NCI-H345 treated with DMSO at 0.1 percent for 48 hours (cell line): ENCODE measurements at regions not wholly inside any gene's neighbourhood (a gene's known extent, or its start where the extent isn't known, plus 50 kb on each side); places are given as distances from the start of the nearest gene placed in this dataset.

Source experiments
- DNase-seq: peaks from one replicate; lab custom pipeline; 2025; ENCODE audit not compliant: unreplicated experiment; lab: John Stamatoyannopoulos, UW

DNA sequence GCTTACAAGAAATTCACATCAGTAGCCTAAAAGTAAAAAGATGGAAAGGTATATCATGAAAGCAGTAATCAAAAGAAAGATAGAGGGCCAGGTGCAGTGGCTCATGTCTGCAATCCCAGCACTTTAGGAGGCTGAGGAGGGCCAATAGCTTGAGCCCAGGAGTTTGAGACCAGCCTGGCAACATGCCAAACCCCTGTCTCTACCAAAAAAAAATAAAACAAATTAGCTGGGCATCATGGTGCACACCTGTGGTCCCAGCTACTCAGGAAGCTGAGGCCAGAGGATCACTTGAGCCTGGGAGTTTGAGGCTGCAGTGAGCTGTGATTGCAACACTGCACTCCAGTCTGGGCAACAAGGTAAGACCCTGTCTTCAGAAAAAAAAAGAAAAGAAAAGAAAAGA lies 55.5 kb downstream of the GSPT2 start:
- no peak for DNase-seq

DNA sequence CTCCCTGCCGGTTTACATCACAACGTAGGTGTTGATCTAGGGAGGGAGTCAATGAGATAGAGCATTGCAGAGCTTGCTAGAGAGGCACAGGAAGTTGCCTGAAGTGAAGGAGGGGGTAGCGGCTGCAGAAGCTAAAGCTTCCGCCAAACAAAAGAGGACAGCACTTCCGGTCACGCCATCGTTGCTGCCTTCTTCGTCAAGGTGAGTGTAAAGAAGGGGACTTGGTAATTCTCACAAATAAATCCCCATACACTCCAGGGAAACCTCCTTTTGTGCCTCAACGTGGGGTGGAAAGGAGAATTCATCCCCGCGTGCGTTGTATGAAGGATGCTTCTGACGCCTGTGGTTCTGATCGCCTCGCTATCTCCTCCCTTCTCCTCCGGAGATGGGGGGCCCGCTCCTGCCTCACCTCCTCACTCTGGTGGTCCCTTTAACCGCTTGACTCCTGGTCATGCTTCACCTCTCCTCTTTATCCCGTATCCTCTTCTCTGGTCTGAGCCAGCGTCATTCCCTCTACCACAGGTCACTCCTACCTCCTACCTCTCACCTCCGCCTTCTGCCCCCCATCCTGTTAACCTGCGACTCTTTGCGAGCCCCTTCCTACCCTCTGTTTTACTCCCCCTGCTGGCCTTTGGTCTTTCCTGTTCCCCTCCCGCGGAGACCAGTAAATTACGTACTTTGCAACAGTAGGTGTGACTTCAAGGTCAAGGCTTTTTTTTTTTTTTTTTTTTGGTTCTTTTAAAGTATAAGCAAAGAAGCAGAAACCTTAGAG lies 59.9 kb downstream of the GSPT2 start:
- peak; percentile 62 for DNase-seq

DNA sequence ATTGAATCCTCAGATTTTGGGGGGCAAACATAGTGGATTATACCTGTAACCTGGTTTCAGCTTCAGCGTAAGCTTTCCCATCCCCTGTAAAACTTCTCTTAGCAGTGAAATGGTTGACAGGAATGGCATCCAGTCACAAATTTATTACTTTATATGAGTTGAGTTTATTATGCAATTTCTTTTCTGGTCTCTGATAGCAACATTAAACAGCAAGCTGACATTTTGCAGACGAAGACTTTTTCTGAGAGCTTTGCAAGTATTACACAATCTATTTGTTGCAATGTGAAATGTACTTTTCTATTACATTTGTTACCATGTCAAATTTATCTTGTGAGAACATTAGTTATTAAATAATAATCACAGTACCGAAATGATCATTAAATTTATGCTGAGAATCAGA lies 60.6 kb downstream of the GSPT2 start:
- DNase-seq: no peak

DNA sequence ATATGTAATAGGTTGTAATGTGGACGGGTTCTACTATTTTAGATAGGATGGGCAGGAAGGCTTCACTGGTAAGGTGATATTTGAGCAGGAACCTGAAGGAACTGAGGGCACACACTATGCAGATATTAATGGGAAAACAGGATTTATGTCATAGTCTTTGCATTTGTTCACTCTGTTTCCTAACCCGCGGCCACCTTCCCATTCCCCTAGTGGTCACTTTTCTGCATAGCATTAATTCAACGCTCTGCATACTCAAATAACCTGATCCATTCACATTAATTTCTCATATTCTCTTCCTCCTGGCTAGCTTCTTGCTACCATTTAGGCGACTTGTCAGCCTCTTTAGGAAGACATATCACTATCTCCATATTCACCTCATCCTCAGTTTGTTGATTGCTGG lies 61.5 kb downstream of the GSPT2 start:
- no peak for DNase-seq

DNA sequence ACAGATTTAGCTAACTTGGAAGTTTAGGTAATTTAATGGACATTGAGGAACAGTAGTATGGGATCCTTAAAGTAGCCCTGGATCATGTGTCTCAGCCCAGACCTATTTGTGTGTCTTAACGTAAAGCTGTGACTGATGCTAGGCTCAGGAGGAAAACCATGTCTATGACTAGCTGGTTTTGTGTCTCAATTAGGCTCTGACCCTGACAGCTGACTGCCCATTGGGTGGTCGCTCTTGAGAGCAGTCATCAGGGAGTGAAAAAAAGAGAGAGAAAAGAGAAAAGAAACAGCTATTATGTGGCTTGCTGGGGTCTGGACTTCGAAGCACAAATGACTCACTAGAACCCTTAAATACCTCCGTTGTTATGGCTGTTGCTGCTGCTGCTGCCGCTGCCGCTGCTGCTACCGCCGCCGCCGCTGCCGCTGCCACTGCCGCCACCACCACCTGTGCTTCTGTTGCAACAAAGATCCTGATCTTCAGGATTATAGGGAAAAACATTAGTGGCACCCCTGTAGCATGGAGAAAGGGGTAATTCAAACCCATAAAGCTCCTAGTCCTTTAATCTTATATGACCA lies 70.7 kb downstream of the GSPT2 start:
- DNase-seq: no peak

DNA sequence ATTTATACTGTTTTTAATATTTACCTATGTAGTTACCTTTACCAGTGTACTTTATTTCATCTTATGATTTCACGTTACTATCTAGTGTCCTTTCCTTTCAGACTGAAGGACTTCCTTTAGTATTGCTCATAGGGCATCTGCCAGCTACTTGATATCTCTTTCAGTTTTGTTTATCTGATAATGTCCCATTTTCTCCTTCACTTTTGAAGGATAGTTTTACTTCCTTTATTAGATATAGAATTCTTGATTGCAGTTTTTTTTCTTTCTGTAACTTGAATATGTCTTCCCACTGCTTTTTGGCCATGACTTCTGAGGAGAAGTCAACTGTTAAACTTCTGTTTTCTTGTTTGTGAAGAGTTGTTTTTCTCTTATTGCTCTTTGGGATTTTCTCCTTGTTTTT lies 69.4 kb upstream of the MAGED1 start:
- DNase-seq: no peak

DNA sequence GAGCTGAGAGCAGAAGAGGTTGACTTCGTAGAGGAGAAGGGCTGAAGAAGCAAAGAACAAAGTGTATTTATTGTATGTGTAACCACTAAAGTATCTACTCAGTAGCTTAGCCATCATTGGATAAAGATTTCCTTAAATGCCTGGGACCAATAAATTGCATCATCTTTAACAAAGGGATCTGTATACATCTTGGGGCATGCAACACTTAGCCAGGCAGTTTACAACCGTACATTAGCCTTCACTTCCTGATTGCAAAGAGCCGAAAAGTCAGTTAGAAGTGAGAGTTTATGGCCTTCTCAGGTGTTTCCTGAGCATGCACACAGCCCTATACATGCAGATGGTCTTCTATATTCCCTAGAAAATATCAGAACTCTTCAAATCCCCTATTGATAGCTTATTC lies 68.0 kb upstream of the MAGED1 start:
- no peak for DNase-seq

DNA sequence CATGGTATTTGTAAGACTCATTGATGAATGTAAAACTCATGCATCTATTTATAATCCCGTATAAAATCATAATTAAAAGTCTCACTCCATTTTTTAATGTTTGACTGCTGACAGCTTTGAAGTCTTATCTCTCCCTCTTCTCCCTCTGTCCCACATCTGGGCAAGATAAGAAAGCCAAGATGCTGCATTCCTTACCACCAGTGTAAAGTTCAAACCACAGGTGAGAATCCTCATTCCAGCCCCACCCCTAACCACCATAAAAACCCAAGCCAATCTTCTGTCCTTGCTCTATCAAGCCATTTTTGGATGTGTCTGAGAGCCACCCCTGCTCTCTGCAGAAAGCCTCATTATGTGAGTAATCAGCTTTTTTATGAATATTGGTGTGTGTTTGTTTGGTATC lies 59.3 kb upstream of the MAGED1 start:
- no peak for DNase-seq

DNA sequence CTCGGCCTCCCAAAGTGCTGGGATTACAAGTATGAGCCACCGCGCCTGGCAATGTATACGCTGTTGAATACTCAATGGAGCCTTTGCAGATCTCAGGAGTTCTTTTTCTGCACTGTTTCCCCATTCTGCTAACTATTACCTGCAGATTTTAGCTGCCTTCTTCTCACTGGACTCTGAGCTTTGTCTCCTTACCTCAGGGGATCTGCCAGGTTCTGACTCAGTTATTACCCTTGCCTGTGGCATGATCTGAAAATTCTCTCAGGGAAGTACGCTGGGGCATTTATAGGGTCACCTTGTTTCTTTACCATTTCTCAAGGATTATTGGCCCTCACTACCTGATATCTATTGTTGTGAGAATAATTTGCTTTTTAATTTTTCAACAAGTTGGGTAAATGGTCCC lies 56.6 kb upstream of the MAGED1 start:
- DNase-seq: no peak

DNA sequence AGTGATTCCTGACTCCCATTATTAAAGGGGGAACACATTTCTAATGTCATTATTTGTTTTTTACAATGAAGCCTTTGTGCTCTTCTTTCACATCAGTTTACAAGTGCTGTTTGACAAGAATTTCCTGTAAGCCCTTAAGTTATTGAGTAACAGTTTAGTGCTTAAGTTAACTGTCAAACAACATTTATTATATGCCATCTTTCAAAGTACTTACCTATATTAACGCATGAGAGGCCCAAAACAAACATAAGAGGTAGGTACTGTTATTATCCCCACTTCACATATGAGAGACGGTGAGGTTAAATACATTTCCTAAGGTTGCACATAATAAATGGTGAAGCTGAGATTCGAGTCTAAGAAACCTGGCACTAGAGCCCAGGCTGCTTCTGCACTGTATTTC lies 56.0 kb upstream of the MAGED1 start:
- DNase-seq: peak; percentile 0

DNA sequence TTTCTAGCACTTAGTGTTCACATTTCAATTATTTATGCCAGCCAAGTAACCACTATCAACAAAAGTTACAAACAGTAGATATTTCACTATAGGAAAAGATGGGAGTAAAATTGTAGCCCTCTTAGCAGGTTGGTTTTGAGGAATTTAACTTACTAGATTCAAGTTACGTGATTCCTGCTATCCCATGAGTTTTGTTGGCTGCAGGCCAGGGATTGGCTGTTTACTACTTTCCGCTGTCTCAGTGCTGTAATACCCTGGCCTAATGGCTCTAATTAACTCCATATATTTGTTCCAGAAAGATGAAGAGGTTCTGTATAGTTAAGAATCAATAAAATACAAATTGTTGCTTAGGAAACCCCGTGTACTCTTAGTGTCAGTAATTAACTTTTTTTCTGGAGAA lies 55.5 kb upstream of the MAGED1 start:
- no peak for DNase-seq
